Daoy (cell line): ENCODE measurements at regions not wholly inside any gene's neighbourhood (a gene's known extent, or its start where the extent isn't known, plus 50 kb on each side); places are given as distances from the start of the nearest gene placed in this dataset.

Experiments used
- DNase-seq: peaks from one replicate; pipeline ENCODE4 v3.0.0-alpha.2; 2015; ENCODE audit warnings: low read depth

DNA sequence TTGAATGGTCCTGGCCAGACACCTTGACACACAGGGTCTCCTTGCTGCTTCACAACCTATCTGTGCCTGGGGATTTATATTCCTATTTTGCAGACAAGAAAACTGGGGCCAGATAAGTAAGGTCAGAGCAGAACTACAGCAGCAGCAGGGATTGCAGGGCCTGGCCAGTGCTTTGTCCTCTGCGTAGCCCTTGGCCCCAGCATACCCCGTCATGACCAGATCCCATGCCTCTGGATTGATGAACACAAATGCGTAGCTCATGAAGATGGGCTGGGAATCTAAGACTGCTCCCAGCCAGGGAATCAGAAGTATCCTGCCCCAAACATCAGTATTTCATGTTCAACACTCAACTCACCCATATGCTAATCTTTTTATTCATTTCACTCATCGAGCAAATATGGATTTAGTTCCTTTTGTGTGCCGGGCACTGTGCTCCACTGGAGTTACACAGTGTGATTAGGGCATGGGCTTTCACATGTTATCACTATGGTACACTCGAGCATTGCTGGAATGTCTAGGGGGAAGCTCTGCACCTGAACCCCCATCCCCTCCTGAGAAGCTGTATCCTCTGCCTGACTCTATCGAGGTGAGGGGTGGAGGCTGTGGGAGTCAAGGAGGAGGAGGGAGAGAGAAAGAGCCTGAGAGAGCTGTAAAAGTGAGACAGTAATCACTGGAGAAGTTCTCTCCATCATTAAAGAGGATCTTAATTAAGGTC is 143.3 kb downstream of the CYP26B1 start:
- DNase-seq = no peak

DNA sequence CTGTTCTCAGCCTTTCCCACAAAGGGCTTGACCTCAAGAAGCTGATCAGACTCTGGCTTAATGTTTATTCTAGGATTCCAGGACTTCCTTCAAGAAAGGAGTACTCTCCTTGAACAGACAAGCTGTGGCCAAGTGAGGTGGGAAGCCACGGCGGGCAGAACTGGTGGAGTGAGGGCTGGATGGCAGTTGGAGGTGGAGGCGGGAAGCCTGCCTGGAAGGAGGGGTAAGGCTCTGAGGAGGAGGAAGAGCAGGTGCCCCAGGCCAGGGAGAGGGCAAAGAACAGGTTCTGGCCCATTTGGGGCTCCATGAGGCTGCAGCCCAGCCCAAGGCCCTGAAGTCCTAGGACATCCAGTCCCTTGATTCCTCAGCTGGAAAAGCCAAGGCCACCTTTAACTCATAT is 143.9 kb downstream of the CYP26B1 start:
- no peak for DNase-seq

- DNase-seq = no peak
Observed at GRCh38 chr2:72003124-72003523, 144.5 kb downstream of the CYP26B1 start.

DNA sequence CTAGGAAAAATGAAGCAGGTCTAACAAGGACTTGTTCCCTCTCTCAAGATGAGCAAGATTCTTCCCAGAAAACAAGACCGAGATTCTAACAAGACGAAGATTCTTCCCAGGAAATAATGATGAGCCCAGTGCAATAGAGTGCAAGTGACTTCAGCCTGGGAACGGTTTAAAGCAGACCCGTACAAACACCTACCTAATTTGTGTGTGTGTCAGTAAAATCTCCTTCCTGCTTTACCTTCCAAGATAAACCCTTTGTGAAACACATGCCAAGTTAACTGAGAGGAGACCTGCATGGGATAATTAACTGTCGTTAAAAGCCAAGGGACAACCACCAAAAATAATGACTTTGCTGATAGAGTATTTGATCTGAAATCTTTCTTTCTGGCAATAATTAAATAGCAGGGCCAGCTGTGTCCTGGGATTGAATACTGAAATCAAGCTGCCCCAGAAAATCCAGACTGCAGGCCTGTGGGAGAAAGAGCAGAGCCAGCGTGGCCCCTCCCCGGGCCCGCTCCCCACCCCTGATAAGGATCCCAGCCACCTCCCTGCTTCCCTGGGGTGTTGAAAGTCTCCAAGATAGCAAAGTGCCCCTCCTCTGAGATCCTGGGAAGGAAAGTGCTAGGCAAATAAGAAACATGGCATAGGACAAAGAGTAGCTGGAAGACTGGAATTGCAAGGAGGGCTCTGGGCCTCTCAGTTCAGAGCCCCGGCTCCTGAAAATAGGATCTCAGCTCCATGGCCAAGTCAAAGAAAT is 145.5 kb downstream of the CYP26B1 start:
- DNase-seq = no peak

GRCh38 chr2:72000110-72000509 is 147.6 kb downstream of the CYP26B1 start:
- no peak for DNase-seq

- no peak for DNase-seq
Observed at GRCh38 chr2:71999580-71999979, 148.1 kb downstream of the CYP26B1 start.

GRCh38 chr2:71997843-71998242 is 149.8 kb downstream of the CYP26B1 start:
- no peak for DNase-seq

GRCh38 chr2:71995067-71995665 is 152.5 kb downstream of the CYP26B1 start:
- DNase-seq = no peak

DNA sequence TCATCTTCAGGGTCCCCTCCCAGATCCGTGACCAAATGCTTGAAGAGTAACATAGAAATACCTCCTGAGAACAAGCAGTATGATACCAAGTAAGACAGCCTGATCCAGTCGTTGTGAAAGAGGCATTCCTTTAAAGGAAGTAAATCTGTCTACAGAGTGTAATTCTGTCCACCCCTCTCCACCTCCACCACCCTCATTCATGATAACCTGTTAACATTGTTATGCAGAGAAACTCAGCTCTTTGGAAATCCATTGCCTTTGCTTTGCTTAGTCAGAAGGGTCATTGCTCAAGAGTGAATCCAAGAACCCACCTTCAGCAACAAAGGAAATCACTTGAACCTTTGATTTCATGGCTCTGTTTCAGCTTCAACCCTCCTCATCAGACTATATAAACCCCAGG is 155.6 kb downstream of the CYP26B1 start:
- no peak for DNase-seq

DNA sequence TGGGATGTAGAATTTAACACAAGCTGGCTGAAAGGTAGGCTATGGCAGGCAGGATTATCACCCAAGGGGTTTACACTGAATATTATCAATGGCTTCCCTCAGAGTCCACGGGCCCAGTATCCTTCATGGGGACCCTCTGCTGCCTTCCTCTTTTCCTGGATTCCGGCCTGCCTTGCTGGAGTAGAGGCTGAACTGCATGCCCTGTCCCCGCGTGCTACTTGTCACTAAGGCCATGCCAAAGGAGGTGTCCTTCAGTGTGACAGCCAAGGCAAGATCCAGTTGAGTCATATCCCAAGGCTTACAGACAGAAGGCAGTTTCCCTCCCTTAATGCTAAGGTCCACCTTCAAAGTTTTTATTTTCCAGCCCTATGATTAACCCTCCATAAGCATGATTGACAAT is 156.3 kb downstream of the CYP26B1 start:
- DNase-seq = no peak

DNA sequence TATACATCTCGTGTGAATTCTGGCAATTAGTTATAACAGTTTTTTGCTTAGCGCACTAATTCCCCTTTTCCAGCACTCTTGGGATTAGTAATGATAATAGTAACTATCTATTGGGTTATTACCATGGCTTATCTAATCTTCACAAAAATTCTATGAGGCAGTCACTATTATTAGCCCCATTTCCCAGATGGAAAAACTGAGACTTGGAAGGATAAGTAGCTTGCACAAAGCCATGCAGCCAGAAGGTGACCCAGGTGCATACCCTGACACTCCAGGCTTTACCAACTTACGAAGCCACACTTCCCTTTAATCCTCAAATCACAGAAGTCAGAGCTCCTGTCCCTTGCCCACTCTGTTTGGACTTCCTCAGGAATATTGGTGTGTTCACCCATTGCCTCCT is 156.8 kb downstream of the CYP26B1 start:
- no peak for DNase-seq

DNA sequence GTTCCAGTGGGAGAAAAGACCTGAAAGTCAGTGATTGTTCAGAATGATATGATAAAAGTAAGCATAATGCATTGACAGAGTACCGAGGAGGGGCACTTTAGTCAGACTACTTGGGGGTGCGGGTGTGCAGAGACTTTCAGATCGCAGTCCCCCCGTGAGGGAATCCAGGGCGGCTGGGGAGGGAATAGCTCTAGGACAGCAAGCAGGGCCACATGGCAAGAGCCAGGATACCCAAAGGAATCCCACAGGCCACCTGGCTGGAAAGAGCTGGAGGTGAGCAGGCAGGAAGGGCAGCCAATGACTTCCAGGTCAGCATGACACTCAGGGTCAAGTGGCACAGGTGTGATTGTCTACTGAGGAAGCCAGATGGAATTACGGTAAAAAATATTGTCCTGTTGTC is 157.5 kb downstream of the CYP26B1 start:
- no peak for DNase-seq

- DNase-seq = no peak
Observed at GRCh38 chr2:71989671-71990070, 158.0 kb downstream of the CYP26B1 start.

DNA sequence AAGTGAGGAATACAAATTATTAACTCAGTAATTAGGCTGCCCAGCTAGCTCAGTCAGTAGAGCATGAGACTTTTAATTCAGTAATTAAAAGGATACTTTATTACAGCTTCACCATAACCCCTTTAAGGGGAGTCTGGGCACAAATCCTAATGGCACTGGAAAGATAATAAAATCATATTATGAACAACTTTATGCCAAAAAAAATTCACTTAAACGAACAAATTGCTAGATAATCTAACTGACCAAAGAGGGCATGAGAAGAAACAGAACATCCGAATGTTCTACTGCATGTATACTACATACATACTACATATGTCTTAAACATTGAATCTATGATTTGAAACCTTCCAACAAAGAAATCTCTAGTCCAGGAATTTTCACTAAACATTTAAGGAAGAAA is 159.5 kb downstream of the CYP26B1 start:
- DNase-seq = no peak

GRCh38 chr2:71976685-71977084 is 171.0 kb downstream of the CYP26B1 start:
- no peak for DNase-seq

DNA sequence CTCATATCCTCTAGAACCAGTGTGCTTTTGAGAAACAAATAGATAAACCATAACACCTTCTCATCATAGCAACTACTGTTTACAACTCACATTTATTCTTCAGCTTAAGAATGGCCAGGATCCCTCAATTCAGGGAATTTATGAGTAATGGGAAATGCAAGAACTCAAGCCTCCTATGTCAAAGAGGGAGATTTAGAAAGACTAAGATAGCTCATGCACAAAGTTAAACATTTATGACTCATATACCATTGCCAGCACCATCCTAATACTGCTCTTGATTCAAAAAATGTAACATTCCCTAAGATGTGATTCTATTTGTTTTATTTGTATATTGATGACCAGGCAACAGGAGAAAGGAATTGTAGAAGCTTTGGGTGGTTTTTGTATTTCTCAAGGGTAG is 172.8 kb downstream of the CYP26B1 start:
- no peak for DNase-seq

DNA sequence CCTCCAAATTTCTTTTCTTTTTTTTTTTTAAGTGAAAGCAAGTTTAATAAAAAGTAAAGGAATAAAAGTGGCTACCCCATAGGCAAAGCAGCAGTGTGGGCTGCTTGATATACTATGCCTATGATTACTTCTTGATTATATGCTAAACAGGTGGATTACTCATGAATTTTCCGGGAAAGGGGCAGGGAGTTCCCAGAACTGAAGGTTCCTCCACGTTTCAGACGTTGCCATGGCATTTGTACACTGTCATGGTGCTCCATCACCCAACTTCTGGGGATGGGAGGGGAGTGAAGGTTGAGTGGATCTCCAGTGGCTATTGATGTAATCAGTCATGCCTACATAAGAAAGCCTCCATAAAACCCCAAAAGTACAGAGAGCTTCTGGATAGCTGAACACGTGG is 176.2 kb downstream of the CYP26B1 start:
- no peak for DNase-seq

DNA sequence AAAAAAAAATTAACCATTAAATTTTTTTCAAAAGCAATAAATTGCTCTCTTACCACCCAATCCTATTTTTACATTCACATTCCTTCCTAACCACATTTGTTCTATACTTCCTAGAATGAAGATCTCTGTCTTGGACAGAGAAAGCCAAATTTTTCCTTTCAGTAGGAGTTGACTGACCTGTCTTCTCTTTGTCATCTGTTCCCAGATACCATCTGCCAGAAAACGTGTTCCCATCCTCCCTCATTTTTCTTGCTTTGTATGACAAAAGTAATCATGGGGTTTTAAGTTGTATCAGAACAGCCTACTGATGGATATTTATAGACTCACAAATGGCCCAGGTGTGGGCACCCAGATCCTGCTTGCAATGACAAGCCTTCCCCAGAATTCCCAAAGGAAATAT is 182.1 kb downstream of the CYP26B1 start:
- DNase-seq = no peak

GRCh38 chr2:71962911-71963694 is 184.6 kb downstream of the CYP26B1 start:
- DNase-seq = peak; percentile 16

GRCh38 chr2:71962350-71962749 is 185.3 kb downstream of the CYP26B1 start:
- no peak for DNase-seq

DNA sequence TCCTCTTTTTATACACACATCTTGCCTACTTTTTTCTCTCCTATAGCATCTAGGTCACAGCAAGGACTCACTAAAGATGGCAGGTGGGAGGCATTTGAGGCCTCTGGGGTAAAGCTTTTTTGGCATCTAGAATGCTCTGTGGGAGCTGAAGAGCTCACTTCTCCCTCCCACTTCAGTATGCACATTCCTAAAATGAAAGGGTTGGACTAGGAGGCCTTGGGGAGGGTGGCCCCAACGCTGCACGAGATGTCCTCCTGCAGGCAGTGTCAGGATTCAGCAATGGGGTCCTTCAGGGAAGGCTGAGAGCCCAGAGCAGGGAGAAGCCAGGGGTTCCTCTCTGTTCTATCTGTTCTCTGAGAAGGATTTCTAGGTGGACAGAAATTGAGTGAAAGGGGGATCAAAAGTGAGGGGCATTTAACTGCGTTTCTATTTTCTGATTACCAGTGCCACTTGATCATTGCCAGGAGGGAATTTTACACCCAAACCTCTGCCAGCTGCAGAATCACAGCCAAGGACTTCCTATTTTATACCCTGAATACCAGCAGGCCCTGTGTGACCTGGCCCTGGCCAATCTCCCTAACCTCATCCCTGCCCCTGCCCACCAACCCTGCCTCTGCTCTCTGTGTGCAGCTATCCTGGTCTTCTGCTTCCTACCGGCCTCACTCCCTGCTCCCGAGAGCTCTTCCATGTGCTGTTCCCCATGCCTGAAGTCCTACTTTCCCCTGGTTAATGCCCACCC is 186.2 kb downstream of the CYP26B1 start:
- no peak for DNase-seq

DNA sequence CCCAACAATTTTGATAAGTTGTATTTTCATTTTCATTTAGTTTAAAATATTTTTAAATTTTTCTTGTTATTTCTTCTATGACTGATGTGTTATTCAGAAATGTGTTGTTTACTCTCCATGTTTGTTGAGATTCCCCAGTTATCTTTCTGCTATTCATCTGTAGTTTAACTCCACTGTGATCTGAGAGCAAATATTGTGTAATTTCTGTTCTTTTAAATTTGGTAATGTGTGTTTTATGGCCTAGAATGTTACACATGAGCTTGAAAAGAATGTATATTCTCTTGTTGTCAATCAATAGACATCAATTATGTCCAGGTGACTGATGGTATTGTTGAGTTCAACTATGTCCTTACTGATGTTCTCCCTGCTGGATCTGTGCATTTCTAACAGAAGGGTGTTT is 188.2 kb downstream of the CYP26B1 start:
- DNase-seq = no peak
